ENCODE measurements at regions not wholly inside any gene's neighbourhood (a gene's known extent, or its start where the extent isn't known, plus 50 kb on each side); places are given as distances from the start of the nearest gene placed in this dataset.

- FAIRE-seq (no peak), DNase-seq (ENCODE audit: low read depth, low spot score) (no peak), ATAC-seq (no peak)
- no TSS peak for BruUV-seq (replicated peaks)
- Histone ChIP-seq H3K36me3 (ENCODE audit: control insufficient read depth in 2 of 2, insufficient read depth in 2 of 2, low read length in 1 of 2) (no peaks in the 10 kb centered on the region), H3K9ac (ENCODE audit: control insufficient read depth, insufficient read depth, low read length) (no peak overlapping the region), H3K79me2 (ENCODE audit: control insufficient read depth, insufficient read depth, low read length) (no peaks in the 10 kb centered on the region), H3K9me3 (replicated peaks; ENCODE audit: control insufficient read depth, insufficient read depth, low read length) (no peaks in the 10 kb centered on the region), H3K4me3 (no peak overlapping the region), H3K4me2 (ENCODE audit: control insufficient read depth, insufficient read depth) (no peak overlapping the region), H3K27me3 (replicated peaks in 1 of 2; ENCODE audit: control insufficient read depth in 2 of 2, insufficient read depth in 2 of 2, low read length in 1 of 2) (no peaks in the 10 kb centered on the region; a peak in 2 of 4 replicates), H2AFZ (ENCODE audit: control insufficient read depth, low read depth, low read length) (no peak overlapping the region), H3K27ac (ENCODE audit: control insufficient read depth, insufficient read depth) (no peak overlapping the region), H3K4me1 (ENCODE audit: control insufficient read depth, insufficient read depth, low read length) (no peaks in the 10 kb centered on the region), H4K20me1 (ENCODE audit: control insufficient read depth, insufficient read depth) (no peaks in the 10 kb centered on the region)
- intact Hi-C loops (cut with micrococcal nuclease; ENCODE audit: unreplicated experiment) (no loop called here), in situ Hi-C loops (cut with MboI) (no loop called here)
- ChIA-PET RAD21 (ENCODE audit: unreplicated experiment) (no interaction called here), POLR2A (no interaction called here), SMC1A (ENCODE audit: uncharacterized antibody, unreplicated experiment) (no interaction called here), CTCF (no interaction called here)
- no peak for TF ChIP-seq SIN3A (IDR thresholded peaks at IDR 0.05; ENCODE audit: low read depth, low read length)
- TF ChIP-seq ZNF274 (IDR thresholded peaks at IDR 0.05; ENCODE audit: insufficient read depth, insufficient read length) = no peak
- TF ChIP-seq IKZF1 (conservative IDR thresholded peaks at IDR 0.05) = no peak
- no peak for TF ChIP-seq ATF2 (IDR thresholded peaks at IDR 0.05; ENCODE audit: low read length)
- no peak for TF ChIP-seq SKIL (IDR thresholded peaks at IDR 0.05; ENCODE audit: low read depth, poor library complexity, severe bottlenecking)
- TF ChIP-seq HCFC1 (IDR thresholded peaks at IDR 0.05; ENCODE audit: low read length) = no peak
- no peak for TF ChIP-seq USF1 (IDR thresholded peaks at IDR 0.05; ENCODE audit: borderline replicate concordance, extremely low read length, insufficient read depth, low read depth, low read length)
- 73% methylated on average over 12 of the region's 12 CpGs for WGBS (ENCODE audit: insufficient coverage, insufficient replicate concordance, low lambda C conversion rate, missing lambda C conversion rate)
These were observed 67.2 kb upstream of the HDAC4 start for GRCh38 chr2:239467956-239468490.

Data from GM12878 (cell line).